Upper lobe of left lung (tissue), 6 donors: ENCODE measurements at regions not wholly inside any gene's neighbourhood (a gene's known extent, or its start where the extent isn't known, plus 50 kb on each side); places are given as distances from the start of the nearest gene placed in this dataset.

Source experiments
- ATAC-seq, 2 donors: fragments of 200-7000 bp; cut with Tn5 transposase; one replicate each; pipeline ENCODE4 v1.9.1; 2022; ENCODE audit warnings: mild to moderate bottlenecking in 2 of 2, moderate library complexity in 2 of 2; ENCODE audit not compliant: low FRiP score in 2 of 2
- DNase-seq, 2 donors: peaks; one replicate each; pipeline ENCODE4 v3.0.0-alpha.2; 2019 to 2020
- H3K27ac ChIP-seq, 4 donors: fragments of 200-600 bp; sonication (generic); one replicate each; pipeline ENCODE4 v1.5.1; 2016 to 2019
- H3K27me3 ChIP-seq, 4 donors: fragments of 200-600 bp; sonication (generic); one replicate each; pipeline ENCODE4 v1.5.1; 2017 to 2019
- H3K36me3 ChIP-seq, 4 donors: fragments of 200-600 bp; sonication (generic); one replicate each; pipeline ENCODE4 v1.5.1; 2016 to 2019
- H3K4me1 ChIP-seq, 4 donors: fragments of 200-600 bp; sonication (generic); one replicate each; pipeline ENCODE4 v1.5.1; 2018 to 2019
- H3K4me3 ChIP-seq, 4 donors: fragments of 200-600 bp; sonication (generic); one replicate each; pipeline ENCODE4 v1.5.1; 2017 to 2019; ENCODE audit warnings: mild to moderate bottlenecking in 2 of 4, moderate library complexity in 1 of 4
- H3K9me3 ChIP-seq, 4 donors: fragments of 200-600 bp; sonication (generic); one replicate each; pipeline ENCODE4 v1.5.1; 2018 to 2019
- EP300 ChIP-seq, 4 donors: sonication (generic); formaldehyde crosslinking; IDR thresholded peaks; one replicate each; pipeline ENCODE4 v1.5.1; 2017; ENCODE audit warnings: antibody characterized with exemption in 4 of 4, control low read depth in 2 of 4
- POLR2A ChIP-seq, 4 donors: fragments of 450-650 bp; IDR thresholded peaks; one replicate each; pipeline ENCODE4 v1.5.1; 2016 to 2017; ENCODE audit warnings: antibody characterized with exemption in 4 of 4, mild to moderate bottlenecking in 2 of 4
- POLR2AphosphoS5 ChIP-seq, 2 donors: sonication (generic); formaldehyde crosslinking; IDR thresholded peaks; one replicate each; pipeline ENCODE4 v1.5.1; 2017; ENCODE audit warnings: antibody characterized with exemption in 2 of 2
- WGBS, 2 donors: methylation state at CpG; one replicate each; pipeline ENCODE4 v1.1.5; 2017 to 2018; 5-methylcytosine and 5-hydroxymethylcytosine counted together
- TF ChIP-seq, protein P1 (sequence below), 6 experiments: fragments of 450-650 bp in 4 of 6; fragments of 200-600 bp in 2 of 6; sonication (generic) in 2 of 6; IDR thresholded peaks; one replicate each; pipeline ENCODE4 v1.5.1; 2016 to 2019; ENCODE audit warnings: antibody characterized with exemption in 6 of 6
- donor health status: DM: no; HTN: no; CAD: no; lungs with moderate emphysema.
- donor health status: DM: no; HTN: yes; CAD: no; lungs with severe emphysema.

DNA sequence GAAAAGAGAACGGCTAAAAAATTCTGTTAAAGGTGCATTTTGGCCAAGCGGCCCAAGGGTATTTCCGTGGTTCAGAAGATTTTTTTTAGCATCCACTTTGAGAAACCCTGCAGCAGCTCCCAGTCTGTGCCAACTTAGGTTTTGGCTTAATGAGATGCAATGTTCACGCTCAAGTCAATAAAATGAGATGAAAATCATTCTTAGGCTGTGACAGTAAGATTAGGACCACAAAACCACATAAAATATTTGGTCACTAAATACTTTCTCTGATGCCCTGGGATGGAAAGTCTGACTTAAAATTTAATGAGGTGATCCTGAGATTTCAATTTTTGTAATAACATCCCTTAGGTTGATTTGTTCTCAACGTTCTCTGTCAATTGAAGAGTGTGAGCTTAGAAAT lies 74.2 kb upstream of the FHL2 start:
- DNase-seq (no peak), ATAC-seq (no peak)
- Histone ChIP-seq H3K4me3 (no peak overlapping the region), H3K36me3 (no peaks in the 10 kb centered on the region), H3K27me3 (no peaks in the 10 kb centered on the region), H3K4me1 (peaks cover 0 to 3% (median 0%) of the 10 kb centered on the region in 4 donors), H3K27ac (no peak overlapping the region), H3K9me3 (no peaks in the 10 kb centered on the region)
- TF ChIP-seq, protein P1, sequence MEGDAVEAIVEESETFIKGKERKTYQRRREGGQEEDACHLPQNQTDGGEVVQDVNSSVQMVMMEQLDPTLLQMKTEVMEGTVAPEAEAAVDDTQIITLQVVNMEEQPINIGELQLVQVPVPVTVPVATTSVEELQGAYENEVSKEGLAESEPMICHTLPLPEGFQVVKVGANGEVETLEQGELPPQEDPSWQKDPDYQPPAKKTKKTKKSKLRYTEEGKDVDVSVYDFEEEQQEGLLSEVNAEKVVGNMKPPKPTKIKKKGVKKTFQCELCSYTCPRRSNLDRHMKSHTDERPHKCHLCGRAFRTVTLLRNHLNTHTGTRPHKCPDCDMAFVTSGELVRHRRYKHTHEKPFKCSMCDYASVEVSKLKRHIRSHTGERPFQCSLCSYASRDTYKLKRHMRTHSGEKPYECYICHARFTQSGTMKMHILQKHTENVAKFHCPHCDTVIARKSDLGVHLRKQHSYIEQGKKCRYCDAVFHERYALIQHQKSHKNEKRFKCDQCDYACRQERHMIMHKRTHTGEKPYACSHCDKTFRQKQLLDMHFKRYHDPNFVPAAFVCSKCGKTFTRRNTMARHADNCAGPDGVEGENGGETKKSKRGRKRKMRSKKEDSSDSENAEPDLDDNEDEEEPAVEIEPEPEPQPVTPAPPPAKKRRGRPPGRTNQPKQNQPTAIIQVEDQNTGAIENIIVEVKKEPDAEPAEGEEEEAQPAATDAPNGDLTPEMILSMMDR (IDR thresholded peaks at IDR 0.05), result no peak
- no peak for TF ChIP-seq EP300 (IDR thresholded peaks at IDR 0.05)
- whole genome bisulfite sequencing, 2 donors, result 77 to 80% methylated on average over 5 of the region's 5 CpGs

- no peaks in the 10 kb centered on the region for H3K9me3 ChIP-seq
- WGBS, 2 donors, result 37 to 61% methylated on average over 5 of the region's 5 CpGs
- no peak for TF ChIP-seq POLR2A (IDR thresholded peaks at IDR 0.05)
- TF ChIP-seq POLR2AphosphoS5 (IDR thresholded peaks at IDR 0.05), result no peak
- TF ChIP-seq, protein P1 (IDR thresholded peaks at IDR 0.05), result no peak
- TF ChIP-seq EP300 (IDR thresholded peaks at IDR 0.05), result no peak
- no peak overlapping the region for H3K4me3 ChIP-seq
- H3K36me3 ChIP-seq, result no peaks in the 10 kb centered on the region
- ATAC-seq (no peak), DNase-seq (no peak)
- no peaks in the 10 kb centered on the region for H3K27me3 ChIP-seq
- H3K4me1 ChIP-seq, result peaks cover 0 to 3% (median 0%) of the 10 kb centered on the region in 4 donors
- H3K27ac ChIP-seq, result no peak overlapping the region
Measured at GRCh38 chr2:105470979-105471378, 72.1 kb upstream of the FHL2 start.

GRCh38 chr2:105469781-105470180 lies 70.9 kb upstream of the FHL2 start:
- Histone ChIP-seq H3K27me3 (no peaks in the 10 kb centered on the region), H3K9me3 (no peaks in the 10 kb centered on the region), H3K4me3 (no peak overlapping the region), H3K36me3 (no peaks in the 10 kb centered on the region), H3K27ac (no peak overlapping the region), H3K4me1 (peaks cover 0 to 3% (median 0%) of the 10 kb centered on the region in 4 donors)
- no peak for ATAC-seq
- WGBS, 2 donors, result 96 to 98% methylated on average over 4 to 8 of the region's 8 CpGs
- DNase-seq, result no peak
- TF ChIP-seq, protein P1 (IDR thresholded peaks at IDR 0.05), result no peak
- no peak for TF ChIP-seq EP300 (IDR thresholded peaks at IDR 0.05)
- no peak for TF ChIP-seq POLR2A (IDR thresholded peaks at IDR 0.05)
- TF ChIP-seq POLR2AphosphoS5 (IDR thresholded peaks at IDR 0.05), result no peak

DNA sequence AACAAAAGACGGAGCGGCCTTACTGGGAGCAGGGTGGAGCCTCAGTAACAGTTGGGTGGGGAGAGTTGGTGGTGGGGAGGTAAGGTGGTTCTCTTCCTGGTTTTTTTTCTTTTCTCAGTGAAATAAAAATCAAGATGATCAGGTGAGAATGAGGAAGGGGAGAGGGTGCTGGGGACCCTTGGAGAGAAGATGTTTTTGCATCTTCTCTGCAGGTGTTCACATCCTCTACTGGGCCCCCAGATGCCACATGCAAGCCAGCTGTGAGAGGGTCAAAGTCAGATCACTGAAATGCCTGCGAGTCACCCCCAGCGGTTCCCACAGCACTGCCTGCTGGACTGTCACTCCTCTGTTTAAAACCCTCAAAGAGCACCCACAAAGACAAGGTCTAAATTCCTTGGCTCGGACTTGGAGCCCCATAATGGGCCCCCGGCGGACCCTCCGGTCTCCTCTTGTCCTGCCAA lies 69.8 kb upstream of the FHL2 start:
- no peak for ATAC-seq
- H3K36me3 ChIP-seq, result no peaks in the 10 kb centered on the region
- no peaks in the 10 kb centered on the region for H3K9me3 ChIP-seq
- H3K27ac ChIP-seq, result no peak overlapping the region
- no peaks in the 10 kb centered on the region for H3K27me3 ChIP-seq
- 67 to 71% methylated on average over 7 to 8 of the region's 8 CpGs for WGBS, 2 donors
- peaks cover 0 to 3% (median 0%) of the 10 kb centered on the region in 4 donors for H3K4me1 ChIP-seq
- no peak for DNase-seq
- no peak overlapping the region for H3K4me3 ChIP-seq
- TF ChIP-seq POLR2A (IDR thresholded peaks at IDR 0.05) (no peak), EP300 (IDR thresholded peaks at IDR 0.05) (no peak), POLR2AphosphoS5 (IDR thresholded peaks at IDR 0.05) (no peak)
- TF ChIP-seq, protein P1 (IDR thresholded peaks at IDR 0.05), result no peak

- no peak overlapping the region for H3K27ac ChIP-seq
- ATAC-seq (no peak), DNase-seq (no peak)
- no peaks in the 10 kb centered on the region for H3K9me3 ChIP-seq
- H3K36me3 ChIP-seq, result no peaks in the 10 kb centered on the region
- WGBS, 2 donors, result 94 to 95% methylated on average over 2 of the region's 2 CpGs
- TF ChIP-seq, protein P1 (IDR thresholded peaks at IDR 0.05), result no peak
- TF ChIP-seq POLR2AphosphoS5 (IDR thresholded peaks at IDR 0.05), result no peak
- no peak for TF ChIP-seq EP300 (IDR thresholded peaks at IDR 0.05)
- no peak for TF ChIP-seq POLR2A (IDR thresholded peaks at IDR 0.05)
- peaks cover 0 to 3% (median 0%) of the 10 kb centered on the region in 4 donors for H3K4me1 ChIP-seq
- H3K4me3 ChIP-seq, result no peak overlapping the region
- H3K27me3 ChIP-seq, result no peaks in the 10 kb centered on the region
Measured at GRCh38 chr2:105464325-105464724, 65.5 kb upstream of the FHL2 start.
